K562 (cell line): ENCODE measurements at regions not wholly inside any gene's neighbourhood (a gene's known extent, or its start where the extent isn't known, plus 50 kb on each side); places are given as distances from the start of the nearest gene placed in this dataset.

Experiments
- CTCF ChIP-seq, 3 experiments: IDR thresholded peaks in 2 of 3; conservative IDR thresholded peaks in 1 of 3; 2 replicates each; pipeline ENCODE4 v1.5.1; 2011 to 2012; ENCODE audit warnings: low read length in 3 of 3, mild to moderate bottlenecking in 3 of 3, control low read depth in 2 of 3, improper control_type of control experiment in 1 of 3, inconsistent platforms in 1 of 3, low read depth in 1 of 3, mixed read lengths in 1 of 3, moderate library complexity in 1 of 3; ENCODE audit not compliant: insufficient read depth in 2 of 3
- EGR1 ChIP-seq: fragments of 450-650 bp; conservative IDR thresholded peaks from 2 replicates; pipeline ENCODE4 v1.6.1; 2017; ENCODE audit warnings: mild to moderate bottlenecking
- EHMT2 ChIP-seq: fragments of 450-650 bp; IDR thresholded peaks from 2 replicates; pipeline ENCODE4 v1.6.1; 2018; ENCODE audit warnings: antibody characterized with exemption
- EP300 ChIP-seq: IDR thresholded peaks from 2 replicates; pipeline ENCODE4 v1.6.1; 2012; ENCODE audit warnings: low read length, improper control_type of control experiment
- KLF10 ChIP-seq: fragments of 250-450 bp; sonication (Bioruptor Pico); IDR thresholded peaks from 2 replicates; pipeline ENCODE4 v1.6.1; 2021; ENCODE audit warnings: matching md5 sums
- NRF1 ChIP-seq, 2 experiments: fragments of 450-650 bp; IDR thresholded peaks in 1 of 2; conservative IDR thresholded peaks in 1 of 2; 2 replicates each; pipeline ENCODE4 v1.6.1; 2014; ENCODE audit warnings: mild to moderate bottlenecking in 2 of 2
- PATZ1 ChIP-seq: fragments of 250-450 bp; sonication (Bioruptor Pico); IDR thresholded peaks from 2 replicates; pipeline ENCODE4 v1.5.0; 2020; ENCODE audit warnings: mild to moderate bottlenecking, borderline replicate concordance
- RAD51 ChIP-seq: fragments of 450-650 bp; IDR thresholded peaks from 2 replicates; pipeline ENCODE4 v1.7.1; 2016; ENCODE audit warnings: low read depth, mild to moderate bottlenecking, borderline replicate concordance
- RFX5 ChIP-seq: IDR thresholded peaks from 2 replicates; pipeline ENCODE4 v1.6.1; 2011; ENCODE audit warnings: low read depth, mild to moderate bottlenecking, improper control_type of control experiment, low read length
- SIN3A ChIP-seq, 2 experiments: fragments of 150-350 bp in 1 of 2; IDR thresholded peaks; 2 replicates each; pipeline ENCODE4 v1.6.1; 2011 to 2016; ENCODE audit warnings: borderline replicate concordance in 2 of 2, low read depth in 2 of 2, low read length in 2 of 2, mild to moderate bottlenecking in 2 of 2, moderate library complexity in 2 of 2; ENCODE audit not compliant: control insufficient read depth in 1 of 2
- SUPT5H ChIP-seq: fragments of 450-650 bp; IDR thresholded peaks from 2 replicates; pipeline ENCODE4 v1.6.1; 2016
- TCFL5 ChIP-seq: fragments of 250-450 bp; sonication (Bioruptor Pico); conservative IDR thresholded peaks from 2 replicates; pipeline ENCODE4 v1.6.1; 2021; ENCODE audit warnings: mild to moderate bottlenecking, moderate library complexity, matching md5 sums
- ZKSCAN1 ChIP-seq: fragments of 150-350 bp; IDR thresholded peaks from 2 replicates; pipeline ENCODE4 v1.6.1; 2016; ENCODE audit warnings: low read depth, low read length
- ZNF24 ChIP-seq: fragments of 450-650 bp; IDR thresholded peaks from 2 replicates; pipeline ENCODE4 v1.6.1; 2016

GRCh38 chr4:189029976-189030504 lies 890.8 kb downstream of the TRIML1 start:
- TF ChIP-seq RAD51 (no peak), KLF10 (no peak), RFX5 (no peak), ZNF24 (no peak), PATZ1 (no peak), SUPT5H (no peak), ZKSCAN1 (no peak), TCFL5 (no peak), EHMT2 (no peak), EGR1 (no peak), CTCF (IDR thresholded peaks at IDR 0.05 in 2 of 3, conservative IDR thresholded peaks at IDR 0.05 in 1 of 3; ENCODE audit: insufficient read depth in 2 of 3, low read depth in 1 of 3, low read length in 3 of 3) (no peak), EP300 (no peak), NRF1 (conservative IDR thresholded peaks at IDR 0.05 in 1 of 2, IDR thresholded peaks at IDR 0.05 in 1 of 2) (no peak), SIN3A (IDR thresholded peaks at IDR 0.05; ENCODE audit: borderline replicate concordance in 2 of 2, control insufficient read depth in 1 of 2, low read depth in 2 of 2, low read length in 2 of 2) (no peak)
